NB4 (cell line): ENCODE measurements at regions not wholly inside any gene's neighbourhood (a gene's known extent, or its start where the extent isn't known, plus 50 kb on each side); places are given as distances from the start of the nearest gene placed in this dataset.
"Not testable (repeated sequence)": the region's sequence is repeated elsewhere in the genome, so short reads cannot be mapped to it uniquely, and the experiment has no call there.

Experiments used
- CTCF ChIP-seq: IDR thresholded peaks from one replicate; pipeline ENCODE4 v1.5.1; 2012; ENCODE audit warnings: low read depth, low read length
- POLR2A ChIP-seq: IDR thresholded peaks from 2 replicates; pipeline ENCODE4 v1.6.1; 2011; ENCODE audit warnings: mild to moderate bottlenecking; ENCODE audit not compliant: insufficient read length; ENCODE audit errors: extremely low read depth

- TF ChIP-seq POLR2A, CTCF: not testable (repeated sequence)
Observed at GRCh38 chr7:65177041-65177440, 170.6 kb upstream of the ERV3-1 start.
